ENCODE measurements at regions not wholly inside any gene's neighbourhood (a gene's known extent, or its start where the extent isn't known, plus 50 kb on each side); places are given as distances from the start of the nearest gene placed in this dataset.

GRCh38 chr2:33917252-33917651 lies 318.2 kb upstream of the FAM98A start:
- TF ChIP-seq PRDM6 (tag by site-specific recombination; IDR thresholded peaks at IDR 0.05) (no peak), ZNF707 (tag by site-specific recombination; IDR thresholded peaks at IDR 0.05) (no peak), ZBTB44 (tag by site-specific recombination; IDR thresholded peaks at IDR 0.05) (no peak), CTCF (tag by site-specific recombination; IDR thresholded peaks at IDR 0.05) (no peak)

Data from HEK293 (cell line).